Activated CD8-positive, alpha-beta T cell treated with anti-CD3 and anti-CD28 coated beads for 36 hours (primary cell): ENCODE measurements at regions not wholly inside any gene's neighbourhood (a gene's known extent, or its start where the extent isn't known, plus 50 kb on each side); places are given as distances from the start of the nearest gene placed in this dataset.

Source experiments
- ATAC-seq: fragments of 200-7000 bp; cut with Tn5 transposase; one replicate; pipeline ENCODE4 v1.10.0; 2021; ENCODE audit warnings: mild to moderate bottlenecking, moderate library complexity
- CTCF ChIA-PET: fragments of 350-600 bp; sonication (Branson Sonifier 250); formaldehyde crosslinking; loops from one replicate; lab custom pipeline; 2021; ENCODE audit warnings: antibody characterized with exemption; lab: Charles Lee
- POLR2A ChIA-PET: fragments of 350-600 bp; sonication (Branson Sonifier 250); formaldehyde crosslinking; loops from one replicate; lab custom pipeline; 2021; ENCODE audit warnings: antibody characterized with exemption; lab: Charles Lee
- DNase-seq: peaks from one replicate; pipeline ENCODE4 v3.0.0-alpha.2; 2020
- H3K27ac Mint-ChIP-seq: one replicate; pipeline ENCODE4 v1.8.0; 2021; ENCODE audit warnings: mild to moderate bottlenecking, mixed read lengths
- H3K27me3 Mint-ChIP-seq: one replicate; pipeline ENCODE4 v1.8.0; 2021; ENCODE audit warnings: mixed read lengths
- H3K36me3 Mint-ChIP-seq: one replicate; pipeline ENCODE4 v1.8.0; 2021; ENCODE audit warnings: low read depth, mixed read lengths
- H3K4me1 Mint-ChIP-seq: one replicate; pipeline ENCODE4 v1.8.0; 2021; ENCODE audit warnings: low read depth, mixed read lengths
- H3K4me3 Mint-ChIP-seq: one replicate; pipeline ENCODE4 v1.8.0; 2021; ENCODE audit warnings: mild to moderate bottlenecking, moderate library complexity, mixed read lengths
- H3K9me3 Mint-ChIP-seq: one replicate; pipeline ENCODE4 v1.8.0; 2021; ENCODE audit warnings: mixed read lengths
- CTCF ChIP-seq: fragments of 200-600 bp; IDR thresholded peaks from one replicate; pipeline ENCODE4 v1.8.0; 2022; ENCODE audit warnings: antibody characterized with exemption, mild to moderate bottlenecking
- intact Hi-C: fragments of 100-400 bp; cut with micrococcal nuclease; formaldehyde crosslinking; loops from one replicate; pipeline ENCODE4 v1.10.0; 2022

- Mint-ChIP-seq H3K4me1 (no peaks in the 10 kb centered on the region), H3K36me3 (no peaks in the 10 kb centered on the region), H3K27ac (no peak overlapping the region), H3K27me3 (no peaks in the 10 kb centered on the region), H3K9me3 (peaks cover 2% of the 10 kb centered on the region), H3K4me3 (no peak overlapping the region)
- DNase-seq (no peak), ATAC-seq (no peak)
- POLR2A ChIA-PET, result interaction anchor here (1.4 kb wide), 1 partner anchor 13 kb away, joined by 4 read pairs; no protein-coding TSS in a partner anchor
- CTCF ChIA-PET, result no interaction called here
- intact Hi-C loops, result no loop called here
- no peak for TF ChIP-seq CTCF
Observed at GRCh38 chr5:128703322-128703721, 165.3 kb upstream of the FBN2 start.

- TF ChIP-seq CTCF, result no peak
- ATAC-seq, result no peak
- no peak overlapping the region for H3K4me3 Mint-ChIP-seq
- peaks cover 2% of the 10 kb centered on the region for H3K9me3 Mint-ChIP-seq
- no peak for DNase-seq
- POLR2A ChIA-PET, result no interaction called here
- CTCF ChIA-PET, result no interaction called here
- H3K27ac Mint-ChIP-seq, result no peak overlapping the region
- no peaks in the 10 kb centered on the region for H3K27me3 Mint-ChIP-seq
- no peaks in the 10 kb centered on the region for H3K4me1 Mint-ChIP-seq
- intact Hi-C loops, result no loop called here
- no peaks in the 10 kb centered on the region for H3K36me3 Mint-ChIP-seq
Observed at GRCh38 chr5:128706269-128706668, 168.2 kb upstream of the FBN2 start.

- CTCF ChIA-PET, result interaction anchor here (1.2 kb wide), 1 partner anchor 34 kb away, joined by 3 read pairs; no protein-coding TSS in a partner anchor
- H3K27me3 Mint-ChIP-seq, result no peaks in the 10 kb centered on the region
- no peaks in the 10 kb centered on the region for H3K4me1 Mint-ChIP-seq
- H3K9me3 Mint-ChIP-seq, result no peaks in the 10 kb centered on the region
- TF ChIP-seq CTCF, result no peak
- H3K4me3 Mint-ChIP-seq, result no peak overlapping the region
- intact Hi-C loops, result no loop called here
- ATAC-seq (no peak), DNase-seq (no peak)
- POLR2A ChIA-PET, result no interaction called here
- H3K36me3 Mint-ChIP-seq, result no peaks in the 10 kb centered on the region
- no peak overlapping the region for H3K27ac Mint-ChIP-seq
Observed at GRCh38 chr5:128708841-128709240, 170.8 kb upstream of the FBN2 start.

- POLR2A ChIA-PET, result no interaction called here
- H3K4me3 Mint-ChIP-seq, result no peak overlapping the region
- no peak for DNase-seq
- CTCF ChIA-PET, result no interaction called here
- TF ChIP-seq CTCF, result no peak
- H3K36me3 Mint-ChIP-seq, result no peaks in the 10 kb centered on the region
- H3K9me3 Mint-ChIP-seq, result no peaks in the 10 kb centered on the region
- H3K27me3 Mint-ChIP-seq, result no peaks in the 10 kb centered on the region
- no peaks in the 10 kb centered on the region for H3K4me1 Mint-ChIP-seq
- no peak overlapping the region for H3K27ac Mint-ChIP-seq
- no peak for ATAC-seq
- intact Hi-C loops, result no loop called here
Observed at GRCh38 chr5:128711216-128711615, 173.2 kb upstream of the FBN2 start.

- no peak overlapping the region for H3K27ac Mint-ChIP-seq
- H3K27me3 Mint-ChIP-seq, result no peaks in the 10 kb centered on the region
- ChIA-PET POLR2A (no interaction called here), CTCF (no interaction called here)
- H3K4me3 Mint-ChIP-seq, result no peak overlapping the region
- no peaks in the 10 kb centered on the region for H3K36me3 Mint-ChIP-seq
- DNase-seq (no peak), ATAC-seq (no peak)
- H3K9me3 Mint-ChIP-seq, result no peaks in the 10 kb centered on the region
- H3K4me1 Mint-ChIP-seq, result no peaks in the 10 kb centered on the region
- intact Hi-C loops, result no loop called here
- TF ChIP-seq CTCF, result no peak
Observed at GRCh38 chr5:128714551-128714950, 176.5 kb upstream of the FBN2 start.
